ENCODE measurements at regions not wholly inside any gene's neighbourhood (a gene's known extent, or its start where the extent isn't known, plus 50 kb on each side); places are given as distances from the start of the nearest gene placed in this dataset.
"Not testable (repeated sequence)": the region's sequence is repeated elsewhere in the genome, so short reads cannot be mapped to it uniquely, and the experiment has no call there.

GRCh38 chr21:9361615-9362014 is 1159.8 kb upstream of the TPTE start:
- WGBS, 3 donors = no CpG with 5 or more reads among the region's 1 CpG
- H3K4me1 ChIP-seq; H3K27ac ChIP-seq; H3K4me3 ChIP-seq; intact Hi-C loops (cut with DNase I); ATAC-seq; H3K36me3 ChIP-seq (ENCODE audit: insufficient read depth in 1 of 2, low read depth in 1 of 2); H3K27me3 ChIP-seq (ENCODE audit: insufficient read depth in 3 of 3, low read length in 2 of 3); H3K9me3 ChIP-seq: not testable (repeated sequence)
- DNase-seq = peak; percentile 1 to 19

DNA sequence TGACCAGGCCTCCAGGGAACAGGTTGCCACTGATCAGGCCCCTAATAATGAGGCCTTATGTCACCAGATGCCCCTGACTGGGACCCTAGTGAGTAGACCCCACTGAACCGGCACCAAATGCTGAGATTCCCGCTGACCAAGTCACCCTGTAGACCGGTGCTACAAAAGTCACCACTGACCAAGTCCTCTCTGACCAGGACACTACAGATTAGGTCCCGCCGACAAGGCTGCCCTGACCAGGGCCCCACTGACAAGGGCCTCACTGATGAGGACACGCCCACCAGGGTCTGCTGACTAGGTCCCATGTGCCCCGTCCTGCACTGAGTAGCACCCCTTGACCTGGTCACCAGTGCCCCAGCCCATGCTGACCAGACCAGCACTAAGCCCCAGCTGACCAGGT is 1159.1 kb upstream of the TPTE start:
- H3K4me3 ChIP-seq; H3K36me3 ChIP-seq (ENCODE audit: insufficient read depth in 1 of 2, low read depth in 1 of 2); H3K9me3 ChIP-seq; H3K4me1 ChIP-seq; H3K27ac ChIP-seq; ATAC-seq; intact Hi-C loops (cut with DNase I); H3K27me3 ChIP-seq (ENCODE audit: insufficient read depth in 3 of 3, low read length in 2 of 3): not testable (repeated sequence)
- 74 to 79% (median 76%) methylated on average over 7 of the region's 7 CpGs for WGBS, 3 donors
- DNase-seq = peak; percentile 7 to 44

GRCh38 chr21:9365815-9366214 is 1155.6 kb upstream of the TPTE start:
- 60 to 68% (median 66%) methylated on average over 2 of the region's 5 CpGs for WGBS, 3 donors

DNA sequence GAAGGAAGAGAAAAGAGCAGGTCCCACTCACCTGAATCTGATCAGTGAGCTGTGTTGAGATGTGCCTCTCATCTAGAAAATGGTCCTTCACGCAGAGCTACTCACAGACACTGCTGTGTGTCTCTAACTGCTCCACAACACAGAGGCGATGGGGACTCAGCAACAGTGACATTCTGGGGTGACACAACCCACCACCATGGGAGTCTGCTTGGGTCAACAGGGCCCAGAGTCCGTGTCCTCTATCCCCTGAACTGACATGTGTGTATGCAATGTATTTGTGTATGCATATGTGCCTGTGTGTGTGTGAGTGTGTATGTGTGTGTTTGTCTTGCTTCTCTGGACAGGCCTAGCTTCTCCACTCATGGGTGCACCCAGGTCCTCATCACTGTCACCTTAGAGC is 1154.8 kb upstream of the TPTE start:
- H3K27me3 ChIP-seq (ENCODE audit: insufficient read depth in 3 of 3, low read length in 2 of 3); intact Hi-C loops (cut with DNase I); H3K4me1 ChIP-seq; H3K27ac ChIP-seq; ATAC-seq; H3K9me3 ChIP-seq; H3K4me3 ChIP-seq; H3K36me3 ChIP-seq (ENCODE audit: insufficient read depth in 1 of 2, low read depth in 1 of 2); DNase-seq: not testable (repeated sequence)
- WGBS, 3 donors = 41 to 76% methylated on average over 2 to 3 of the region's 3 CpGs; no CpG with 5 or more reads in 1 of the 3 donors

More at GRCh38 chr21:9365815-9366214, 1155.6 kb upstream of the TPTE start:
- H3K27me3 ChIP-seq (ENCODE audit: insufficient read depth in 3 of 3, low read length in 2 of 3); ATAC-seq; H3K4me1 ChIP-seq; H3K4me3 ChIP-seq; intact Hi-C loops (cut with DNase I); H3K36me3 ChIP-seq (ENCODE audit: insufficient read depth in 1 of 2, low read depth in 1 of 2); H3K27ac ChIP-seq; H3K9me3 ChIP-seq: not testable (repeated sequence)
- peak in 1 of 2 donors; percentile 4 for DNase-seq
